GM12878 (cell line): ENCODE measurements at regions not wholly inside any gene's neighbourhood (a gene's known extent, or its start where the extent isn't known, plus 50 kb on each side); places are given as distances from the start of the nearest gene placed in this dataset.

Experiments used
- ATAC-seq: fragments of 200-7000 bp; cut with Tn5 transposase; 3 replicates; pipeline ENCODE4 v1.9.1; 2020; ENCODE audit warnings: mild to moderate bottlenecking, moderate library complexity
- BruUV-seq: library from RNA; stranded (reverse); fragments of 400-500 nt; replicated peaks from 2 replicates; lab custom pipeline; 2021; lab: Mats Ljungman, UMichigan
- CTCF ChIA-PET: fragments of 300-600 bp; sonication (Branson Sonifier 250); formaldehyde crosslinking; extraction: SDS; loops from one replicate; lab custom pipeline; 2021; ENCODE audit warnings: inconsistent platforms; lab: Yijun Ruan, JAX
- POLR2A ChIA-PET: fragments of 350-600 bp; formaldehyde crosslinking; extraction: SDS; loops from one replicate; lab custom pipeline; 2021; ENCODE audit warnings: inconsistent platforms; lab: Charles Lee
- RAD21 ChIA-PET: fragments of 300-600 bp; sonication (Branson Sonifier 250); formaldehyde crosslinking; loops from one replicate; lab custom pipeline; 2023; ENCODE audit warnings: antibody characterized with exemption; ENCODE audit not compliant: unreplicated experiment; lab: Charles Lee
- SMC1A ChIA-PET: fragments of 300-600 bp; sonication (Branson Sonifier 250); formaldehyde crosslinking; loops from one replicate; lab custom pipeline; 2023; ENCODE audit not compliant: unreplicated experiment, uncharacterized antibody; lab: Charles Lee
- DNase-seq: peaks from one replicate; pipeline ENCODE4 v3.0.0-alpha.2; 2011; ENCODE audit warnings: low read depth, low spot score
- FAIRE-seq: peaks from 3 replicates; lab custom pipeline; 2011; peaks lifted over from hg19 to GRCh38; lab: Jason Lieb, UNC
- H2AFZ ChIP-seq: 2 replicates; pipeline ENCODE4 v1.6.0; 2011; ENCODE audit warnings: low read depth, low read length, control low read depth; ENCODE audit not compliant: control insufficient read depth
- H3K27ac ChIP-seq: 2 replicates; pipeline ENCODE4 v1.5.1; 2011; ENCODE audit warnings: control low read depth; ENCODE audit not compliant: control insufficient read depth, insufficient read depth
- H3K27me3 ChIP-seq, 2 experiments: replicated peaks in 1 of 2; 2 replicates each; pipeline versions ENCODE4 v1.6.0 to v1.6.1; 2011; ENCODE audit warnings: low read length in 1 of 2; ENCODE audit not compliant: control insufficient read depth in 2 of 2, insufficient read depth in 2 of 2
- H3K36me3 ChIP-seq, 2 experiments: 2 replicates each; pipeline ENCODE4 v1.5.1; 2011; ENCODE audit warnings: low read length in 1 of 2; ENCODE audit not compliant: control insufficient read depth in 2 of 2, insufficient read depth in 2 of 2
- H3K4me1 ChIP-seq: 2 replicates; pipeline ENCODE4 v1.6.1; 2011; ENCODE audit warnings: mild to moderate bottlenecking, low read length, moderate library complexity, mixed read lengths; ENCODE audit not compliant: control insufficient read depth, insufficient read depth
- H3K4me2 ChIP-seq: 2 replicates; pipeline ENCODE4 v1.6.0; 2011; ENCODE audit warnings: control low read depth; ENCODE audit not compliant: control insufficient read depth, insufficient read depth
- H3K4me3 ChIP-seq: fragments of 200-600 bp; sonication (generic); 2 replicates; pipeline ENCODE4 v1.5.1; 2016
- H3K79me2 ChIP-seq: 2 replicates; pipeline ENCODE4 v1.6.0; 2011; ENCODE audit warnings: low read length; ENCODE audit not compliant: control insufficient read depth, insufficient read depth
- H3K9ac ChIP-seq: 2 replicates; pipeline ENCODE4 v1.8.0; 2011; ENCODE audit warnings: low read length, control low read depth, mixed read lengths; ENCODE audit not compliant: control insufficient read depth, insufficient read depth
- H3K9me3 ChIP-seq: replicated peaks from 3 replicates; pipeline ENCODE4 v1.5.1; 2011; ENCODE audit warnings: mild to moderate bottlenecking, low read length; ENCODE audit not compliant: control insufficient read depth, insufficient read depth
- H4K20me1 ChIP-seq: 2 replicates; pipeline ENCODE4 v1.6.0; 2011; ENCODE audit not compliant: control insufficient read depth, insufficient read depth
- BCL11A ChIP-seq: IDR thresholded peaks from 2 replicates; pipeline ENCODE4 v1.6.1; 2011; ENCODE audit warnings: low read depth, low read length
- CEBPB ChIP-seq, 2 experiments: fragments of 150-350 bp in 1 of 2; IDR thresholded peaks; 2 replicates each; pipeline ENCODE4 v1.6.1; 2012 to 2014; ENCODE audit warnings: low read depth in 2 of 2, low read length in 2 of 2, borderline replicate concordance in 1 of 2, inconsistent platforms in 1 of 2
- CHD1 ChIP-seq: IDR thresholded peaks from 2 replicates; pipeline ENCODE4 v1.6.1; 2012; ENCODE audit warnings: low read depth, low read length, improper control_type of control experiment
- GABPA ChIP-seq: IDR thresholded peaks from 2 replicates; pipeline ENCODE4 v1.6.1; 2014; ENCODE audit warnings: antibody characterized with exemption, low read depth, mild to moderate bottlenecking, inconsistent platforms
- MTA2 ChIP-seq: fragments of 450-650 bp; IDR thresholded peaks from 2 replicates; pipeline ENCODE4 v1.6.1; 2016; ENCODE audit warnings: low read depth, mild to moderate bottlenecking, moderate library complexity
- MYB ChIP-seq: fragments of 150-350 bp; IDR thresholded peaks from 2 replicates; pipeline ENCODE4 v1.6.1; 2014; ENCODE audit warnings: mild to moderate bottlenecking, low read depth, low read length, borderline replicate concordance
- NR2F1 ChIP-seq: fragments of 450-650 bp; conservative IDR thresholded peaks from 2 replicates; pipeline ENCODE4 v1.6.1; 2017; ENCODE audit warnings: mild to moderate bottlenecking
- NRF1 ChIP-seq: conservative IDR thresholded peaks from 2 replicates; pipeline ENCODE4 v1.6.1; 2011; ENCODE audit warnings: mild to moderate bottlenecking, low read depth, low read length, improper control_type of control experiment
- POU2F2 ChIP-seq: IDR thresholded peaks from 3 replicates; pipeline ENCODE4 v1.6.1; 2011; ENCODE audit warnings: low read depth, mild to moderate bottlenecking, low read length, borderline replicate concordance
- SMARCA5 ChIP-seq: fragments of 450-650 bp; IDR thresholded peaks from 2 replicates; pipeline ENCODE4 v1.6.1; 2017; ENCODE audit warnings: mild to moderate bottlenecking
- SPI1 ChIP-seq: IDR thresholded peaks from 2 replicates; pipeline ENCODE4 v1.6.1; 2011; ENCODE audit warnings: low read depth, mild to moderate bottlenecking, low read length, moderate library complexity, borderline replicate concordance; ENCODE audit not compliant: insufficient read depth
- SREBF1 ChIP-seq: IDR thresholded peaks from 2 replicates; pipeline ENCODE4 v1.6.1; 2012; ENCODE audit warnings: mild to moderate bottlenecking, low read length
- TAF1 ChIP-seq: IDR thresholded peaks from 2 replicates; pipeline ENCODE4 v1.6.1; 2011; ENCODE audit warnings: mild to moderate bottlenecking, low read depth, low read length, borderline replicate concordance
- ZNF24 ChIP-seq: fragments of 450-650 bp; IDR thresholded peaks from 2 replicates; pipeline ENCODE4 v1.6.1; 2017; ENCODE audit warnings: antibody characterized with exemption, mild to moderate bottlenecking
- ZNF622 ChIP-seq: fragments of 450-650 bp; IDR thresholded peaks from 2 replicates; pipeline ENCODE4 v1.6.1; 2017; ENCODE audit warnings: mild to moderate bottlenecking, inconsistent platforms
- WGBS: methylation state at CpG from one replicate; pipeline ENCODE4 v1.1.6; 2016; ENCODE audit warnings: low lambda C conversion rate; ENCODE audit not compliant: insufficient replicate concordance, insufficient coverage; ENCODE audit errors: missing lambda C conversion rate; 5-methylcytosine and 5-hydroxymethylcytosine counted together
- in situ Hi-C: fragments of 300-500 bp; cut with MboI; formaldehyde crosslinking; loops from 9 replicates; pipeline ENCODE4 v1.14.3; 2018; ENCODE audit warnings: mixed read lengths
- intact Hi-C: fragments of 100-400 bp; cut with micrococcal nuclease; formaldehyde crosslinking; loops from one replicate; pipeline ENCODE4 v1.14.2; 2022; ENCODE audit not compliant: unreplicated experiment
- TF ChIP-seq, protein P1 (sequence below): fragments of 150-350 bp; IDR thresholded peaks from 2 replicates; pipeline ENCODE4 v1.6.1; 2016; ENCODE audit warnings: low read depth, low read length
- TF ChIP-seq, protein P2 (sequence below): fragments of 450-650 bp; IDR thresholded peaks from 2 replicates; pipeline ENCODE4 v1.6.1; 2016; ENCODE audit warnings: mild to moderate bottlenecking

DNA sequence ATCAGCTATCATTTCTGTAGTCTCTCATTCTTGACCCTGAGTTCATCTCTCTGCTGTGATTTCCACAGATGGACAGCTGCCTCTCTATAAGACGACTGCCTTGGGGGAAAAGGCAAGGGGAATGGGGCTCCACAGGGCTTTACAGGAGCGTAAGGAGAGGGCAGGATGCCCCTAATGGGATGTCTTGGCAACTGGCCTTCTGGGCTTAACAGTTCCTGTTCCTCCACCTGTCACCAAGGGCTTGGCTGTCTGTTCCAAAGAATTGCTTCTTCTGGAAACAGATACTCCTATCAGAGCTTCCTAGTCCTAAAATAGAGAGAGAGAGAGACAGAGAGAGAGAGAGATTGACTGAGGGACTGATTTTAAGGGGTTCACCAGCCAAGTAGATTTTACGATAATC lies 181.9 kb downstream of the TMEM200A start (continued):
- TF ChIP-seq NRF1, result no peak

DNA sequence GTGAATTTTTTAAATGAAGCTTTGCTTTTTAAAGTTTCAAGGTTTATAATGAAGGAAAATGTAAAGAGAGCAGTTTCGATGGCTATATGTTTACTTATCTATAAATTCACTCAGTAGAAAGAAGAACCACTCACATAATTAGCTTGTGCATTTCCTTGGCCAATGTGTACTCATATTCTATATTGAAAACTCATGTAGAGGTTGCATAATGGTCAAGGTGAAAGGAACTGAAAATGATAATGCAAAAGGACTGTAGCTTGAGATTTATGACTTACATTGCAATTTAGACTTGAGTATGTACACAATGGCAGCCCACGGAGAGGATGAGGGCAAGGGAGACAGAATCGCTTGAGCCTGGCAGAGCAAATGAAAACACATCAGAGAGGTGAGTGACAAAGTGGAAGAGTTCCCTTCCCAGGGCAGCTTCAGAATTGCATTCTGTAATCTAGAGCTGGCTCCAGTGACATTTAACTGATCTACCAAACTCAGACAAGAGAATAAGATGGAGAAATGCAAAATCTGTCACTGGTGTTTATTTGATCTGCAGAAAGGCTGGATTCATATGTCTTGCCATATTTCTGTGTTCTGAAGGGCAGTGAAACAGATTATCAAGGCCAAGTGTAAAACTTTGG lies 191.8 kb downstream of the TMEM200A start:
- ChIA-PET SMC1A (interaction anchor here (0.5 to 6.4 kb wide), 26 partner anchors 7 to 190 kb away, joined by 3 to 69 read pairs (median 4); no protein-coding TSS in a partner anchor), CTCF (interaction anchor here (1.1 to 3.1 kb wide), 9 partner anchors 11 to 173 kb away, joined by 3 to 10 read pairs (median 4); no protein-coding TSS in a partner anchor), RAD21 (interaction anchor here (0.8 to 2.7 kb wide), 17 partner anchors 18 to 190 kb away, joined by 3 to 22 read pairs (median 4); no protein-coding TSS in a partner anchor), POLR2A (interaction anchor here (0.9 to 2.5 kb wide), 6 partner anchors 10 to 43 kb away, joined by 3 to 8 read pairs (median 4); no protein-coding TSS in a partner anchor)
- in situ Hi-C loops, result no loop called here
- no peaks in the 10 kb centered on the region for H3K4me1 ChIP-seq
- no peak overlapping the region for H3K4me2 ChIP-seq
- ATAC-seq (peak; percentile 79), FAIRE-seq (no peak), DNase-seq (peak; percentile 37)
- peak overlapping the region; percentile 20; the same call in 1 of the 2 replicates for H2AFZ ChIP-seq
- no TSS peak for BruUV-seq
- intact Hi-C loops, result loop anchor here (5.0 kb wide), 1 partner anchor 40 kb away; no protein-coding TSS in a partner anchor
- H3K9me3 ChIP-seq, result peaks cover 2% of the 10 kb centered on the region; the same call in 2 of the 3 replicates
- H4K20me1 ChIP-seq, result no peaks in the 10 kb centered on the region
- no peak overlapping the region for H3K27ac ChIP-seq
- 25% methylated on average over 3 of the region's 3 CpGs for WGBS
- H3K36me3 ChIP-seq, result no peaks in the 10 kb centered on the region
- no peak overlapping the region for H3K9ac ChIP-seq
- H3K79me2 ChIP-seq, result no peaks in the 10 kb centered on the region
- no peak overlapping the region for H3K4me3 ChIP-seq
- H3K27me3 ChIP-seq, result no peaks in the 10 kb centered on the region
- peak; percentile 66; the same call in 1 of the 2 replicates for TF ChIP-seq ZNF24
- TF ChIP-seq BCL11A, result no peak
- no peak; the same call in 1 of the 2 replicates for TF ChIP-seq NR2F1
- TF ChIP-seq, protein P1, sequence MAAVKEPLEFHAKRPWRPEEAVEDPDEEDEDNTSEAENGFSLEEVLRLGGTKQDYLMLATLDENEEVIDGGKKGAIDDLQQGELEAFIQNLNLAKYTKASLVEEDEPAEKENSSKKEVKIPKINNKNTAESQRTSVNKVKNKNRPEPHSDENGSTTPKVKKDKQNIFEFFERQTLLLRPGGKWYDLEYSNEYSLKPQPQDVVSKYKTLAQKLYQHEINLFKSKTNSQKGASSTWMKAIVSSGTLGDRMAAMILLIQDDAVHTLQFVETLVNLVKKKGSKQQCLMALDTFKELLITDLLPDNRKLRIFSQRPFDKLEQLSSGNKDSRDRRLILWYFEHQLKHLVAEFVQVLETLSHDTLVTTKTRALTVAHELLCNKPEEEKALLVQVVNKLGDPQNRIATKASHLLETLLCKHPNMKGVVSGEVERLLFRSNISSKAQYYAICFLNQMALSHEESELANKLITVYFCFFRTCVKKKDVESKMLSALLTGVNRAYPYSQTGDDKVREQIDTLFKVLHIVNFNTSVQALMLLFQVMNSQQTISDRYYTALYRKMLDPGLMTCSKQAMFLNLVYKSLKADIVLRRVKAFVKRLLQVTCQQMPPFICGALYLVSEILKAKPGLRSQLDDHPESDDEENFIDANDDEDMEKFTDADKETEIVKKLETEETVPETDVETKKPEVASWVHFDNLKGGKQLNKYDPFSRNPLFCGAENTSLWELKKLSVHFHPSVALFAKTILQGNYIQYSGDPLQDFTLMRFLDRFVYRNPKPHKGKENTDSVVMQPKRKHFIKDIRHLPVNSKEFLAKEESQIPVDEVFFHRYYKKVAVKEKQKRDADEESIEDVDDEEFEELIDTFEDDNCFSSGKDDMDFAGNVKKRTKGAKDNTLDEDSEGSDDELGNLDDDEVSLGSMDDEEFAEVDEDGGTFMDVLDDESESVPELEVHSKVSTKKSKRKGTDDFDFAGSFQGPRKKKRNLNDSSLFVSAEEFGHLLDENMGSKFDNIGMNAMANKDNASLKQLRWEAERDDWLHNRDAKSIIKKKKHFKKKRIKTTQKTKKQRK, result no peak
- TF ChIP-seq SREBF1, result no peak
- no peak for TF ChIP-seq MYB
- 0 out of 4 replicates have a peak, but pooled peaks of 1 of the 2 experiments have one; percentile 27 for TF ChIP-seq CEBPB (IDR thresholded peaks at IDR 0.05; ENCODE audit: borderline replicate concordance in 1 of 2, low read depth in 2 of 2, low read length in 2 of 2)
- TF ChIP-seq GABPA, result no peak
- TF ChIP-seq, protein P2, sequence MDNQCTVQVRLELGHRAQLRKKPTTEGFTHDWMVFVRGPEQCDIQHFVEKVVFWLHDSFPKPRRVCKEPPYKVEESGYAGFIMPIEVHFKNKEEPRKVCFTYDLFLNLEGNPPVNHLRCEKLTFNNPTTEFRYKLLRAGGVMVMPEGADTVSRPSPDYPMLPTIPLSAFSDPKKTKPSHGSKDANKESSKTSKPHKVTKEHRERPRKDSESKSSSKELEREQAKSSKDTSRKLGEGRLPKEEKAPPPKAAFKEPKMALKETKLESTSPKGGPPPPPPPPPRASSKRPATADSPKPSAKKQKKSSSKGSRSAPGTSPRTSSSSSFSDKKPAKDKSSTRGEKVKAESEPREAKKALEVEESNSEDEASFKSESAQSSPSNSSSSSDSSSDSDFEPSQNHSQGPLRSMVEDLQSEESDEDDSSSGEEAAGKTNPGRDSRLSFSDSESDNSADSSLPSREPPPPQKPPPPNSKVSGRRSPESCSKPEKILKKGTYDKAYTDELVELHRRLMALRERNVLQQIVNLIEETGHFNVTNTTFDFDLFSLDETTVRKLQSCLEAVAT, result 0 out of 2 replicates have a peak, but pooled peaks have one; percentile 64
- TF ChIP-seq MTA2, result peak; percentile 85
- TF ChIP-seq ZNF622, result no peak
- TF ChIP-seq TAF1, result no peak
- peak; percentile 58; the same call in 1 of the 2 replicates for TF ChIP-seq SMARCA5
- TF ChIP-seq SPI1, result peak; percentile 76; the same call in 1 of the 2 replicates
- peak; percentile 13; the same call in 1 of the 3 replicates for TF ChIP-seq POU2F2
- TF ChIP-seq CHD1, result no peak
